PC-9 (cell line): ENCODE measurements at regions not wholly inside any gene's neighbourhood (a gene's known extent, or its start where the extent isn't known, plus 50 kb on each side); places are given as distances from the start of the nearest gene placed in this dataset.

Experiments
- BruUV-seq: library from RNA; stranded (reverse); fragments of 400-500 nt; replicated peaks from 2 replicates; lab custom pipeline; 2021; lab: Mats Ljungman, UMichigan
- CTCF ChIA-PET: fragments of 300-600 bp; sonication (Branson Sonifier 250); formaldehyde crosslinking; loops from one replicate; lab custom pipeline; 2022; ENCODE audit warnings: antibody characterized with exemption; lab: Charles Lee
- POLR2A ChIA-PET: fragments of 300-600 bp; sonication (Branson Sonifier 250); formaldehyde crosslinking; loops from one replicate; lab custom pipeline; 2022; ENCODE audit warnings: antibody characterized with exemption; ENCODE audit not compliant: unreplicated experiment; lab: Charles Lee
- DNase-seq, 2 experiments: peaks; one replicate each; pipeline versions ENCODE4 v3.0.0 to v3.0.0-alpha.2; 2015 to 2022; ENCODE audit warnings: mixed read lengths in 1 of 2
- H2AFZ ChIP-seq: fragments of 200-600 bp; sonication (generic); 2 replicates; pipeline ENCODE4 v1.8.1; 2017; ENCODE audit warnings: antibody characterized with exemption
- H3F3A ChIP-seq: fragments of 200-600 bp; sonication (generic); 2 replicates; pipeline ENCODE4 v1.8.1; 2017; ENCODE audit warnings: antibody characterized with exemption, mild to moderate bottlenecking, low read depth; ENCODE audit not compliant: insufficient read depth
- H3K27ac ChIP-seq: fragments of 200-600 bp; sonication (generic); 2 replicates; pipeline ENCODE4 v1.6.1; 2016; ENCODE audit warnings: mixed run types
- H3K27me3 ChIP-seq: fragments of 200-600 bp; sonication (generic); 2 replicates; pipeline ENCODE4 v1.6.1; 2016; ENCODE audit warnings: low read depth, mixed run types; ENCODE audit not compliant: insufficient read depth
- H3K36me3 ChIP-seq: fragments of 200-600 bp; sonication (generic); 2 replicates; pipeline ENCODE4 v1.6.1; 2016; ENCODE audit warnings: low read depth, mixed run types
- H3K4me1 ChIP-seq: fragments of 200-600 bp; sonication (generic); replicated peaks from 2 replicates; pipeline ENCODE4 v1.6.1; 2016; ENCODE audit warnings: mixed run types; ENCODE audit not compliant: insufficient read depth
- H3K4me2 ChIP-seq: fragments of 200-600 bp; sonication (generic); 2 replicates; pipeline ENCODE4 v1.6.1; 2017; ENCODE audit warnings: mixed run types
- H3K4me3 ChIP-seq: fragments of 200-600 bp; sonication (generic); 2 replicates; pipeline ENCODE4 v1.6.1; 2016; ENCODE audit warnings: mixed run types
- H3K79me2 ChIP-seq: fragments of 200-600 bp; sonication (generic); 2 replicates; pipeline ENCODE4 v1.6.1; 2017; ENCODE audit warnings: low read depth, mixed run types
- H3K9me2 ChIP-seq: fragments of 200-600 bp; sonication (generic); 2 replicates; pipeline ENCODE4 v1.8.1; 2017; ENCODE audit warnings: mild to moderate bottlenecking; ENCODE audit not compliant: insufficient read depth
- H3K9me3 ChIP-seq: fragments of 200-600 bp; sonication (generic); 2 replicates; pipeline ENCODE4 v1.8.1; 2016; ENCODE audit warnings: low read depth; ENCODE audit not compliant: insufficient read depth
- H4K20me1 ChIP-seq: fragments of 200-600 bp; sonication (generic); 2 replicates; pipeline ENCODE4 v1.8.1; 2017; ENCODE audit not compliant: insufficient read depth
- CTCF ChIP-seq: fragments of 200-600 bp; sonication (generic); conservative IDR thresholded peaks from 2 replicates; pipeline ENCODE4 v1.6.1; 2017; ENCODE audit warnings: mixed run types, antibody characterized with exemption, mild to moderate bottlenecking, moderate library complexity
- EZH2 ChIP-seq: fragments of 200-600 bp; sonication (generic); IDR thresholded peaks from 2 replicates; pipeline ENCODE4 v1.8.0; 2017; ENCODE audit warnings: antibody characterized with exemption, low read depth
- intact Hi-C: fragments of 100-400 bp; cut with micrococcal nuclease; formaldehyde crosslinking; loops from one replicate; pipeline ENCODE4 v1.10.0; 2022; ENCODE audit not compliant: unreplicated experiment

GRCh38 chr10:124333931-124334330 lies 84.8 kb downstream of the OAT start:
- H3K9me2 ChIP-seq: no peaks in the 10 kb centered on the region
- TF ChIP-seq CTCF: no peak
- no peak for TF ChIP-seq EZH2
- H3K4me2 ChIP-seq: no peak overlapping the region
- no peak overlapping the region for H3K27ac ChIP-seq
- no peaks in the 10 kb centered on the region for H3K27me3 ChIP-seq
- H3K4me3 ChIP-seq: no peak overlapping the region
- intact Hi-C loops: no loop called here
- CTCF ChIA-PET: no interaction called here
- no TSS peak for BruUV-seq
- H3K79me2 ChIP-seq: no peaks in the 10 kb centered on the region
- no peaks in the 10 kb centered on the region for H4K20me1 ChIP-seq
- no peaks in the 10 kb centered on the region for H3K36me3 ChIP-seq
- no peaks in the 10 kb centered on the region for H3K4me1 ChIP-seq
- no peaks in the 10 kb centered on the region for H3K9me3 ChIP-seq
- no peak for DNase-seq
- no peak overlapping the region for H2AFZ ChIP-seq
- POLR2A ChIA-PET: no interaction called here
- no peaks in the 10 kb centered on the region for H3F3A ChIP-seq

GRCh38 chr10:124332426-124332825 lies 86.3 kb downstream of the OAT start:
- no TSS peak for BruUV-seq
- intact Hi-C loops: no loop called here
- no peak overlapping the region for H3K4me2 ChIP-seq
- peak in 1 of 2 experiments; percentile 58 for DNase-seq
- no peaks in the 10 kb centered on the region for H3K27me3 ChIP-seq
- ChIA-PET CTCF (no interaction called here), POLR2A (interaction anchor here (0.6 to 0.7 kb wide), 2 partner anchors 181 to 1337 kb away, joined by 3 read pairs; no protein-coding TSS in a partner anchor)
- H3F3A ChIP-seq: no peaks in the 10 kb centered on the region
- H3K36me3 ChIP-seq: no peaks in the 10 kb centered on the region
- H3K4me3 ChIP-seq: no peak overlapping the region
- no peaks in the 10 kb centered on the region for H3K79me2 ChIP-seq
- H3K9me3 ChIP-seq: no peaks in the 10 kb centered on the region
- TF ChIP-seq CTCF (no peak), EZH2 (no peak)
- H4K20me1 ChIP-seq: no peaks in the 10 kb centered on the region
- no peaks in the 10 kb centered on the region for H3K4me1 ChIP-seq
- H3K27ac ChIP-seq: peak overlapping the region; percentile 17; the same call in 1 of the 2 replicates
- no peaks in the 10 kb centered on the region for H3K9me2 ChIP-seq
- H2AFZ ChIP-seq: no peak overlapping the region

- Histone ChIP-seq H3F3A (no peaks in the 10 kb centered on the region), H3K9me2 (no peaks in the 10 kb centered on the region), H3K4me2 (no peak overlapping the region), H3K9me3 (no peaks in the 10 kb centered on the region), H2AFZ (no peak overlapping the region), H3K27me3 (no peaks in the 10 kb centered on the region), H3K79me2 (no peaks in the 10 kb centered on the region), H3K4me3 (no peak overlapping the region), H4K20me1 (no peaks in the 10 kb centered on the region), H3K36me3 (no peaks in the 10 kb centered on the region), H3K27ac (no peak overlapping the region), H3K4me1 (no peaks in the 10 kb centered on the region)
- BruUV-seq: no TSS peak
- no peak for TF ChIP-seq CTCF
- no peak for DNase-seq
- CTCF ChIA-PET: interaction anchor here (0.6 kb wide), 2 partner anchors 66 to 906 kb away, joined by 4 to 6 read pairs; no protein-coding TSS in a partner anchor
- POLR2A ChIA-PET: no interaction called here
- intact Hi-C loops: no loop called here
These were observed 88.8 kb downstream of the OAT start for GRCh38 chr10:124329941-124330340.
